ENCODE measurements at regions not wholly inside any gene's neighbourhood (a gene's known extent, or its start where the extent isn't known, plus 50 kb on each side); places are given as distances from the start of the nearest gene placed in this dataset.

DNA sequence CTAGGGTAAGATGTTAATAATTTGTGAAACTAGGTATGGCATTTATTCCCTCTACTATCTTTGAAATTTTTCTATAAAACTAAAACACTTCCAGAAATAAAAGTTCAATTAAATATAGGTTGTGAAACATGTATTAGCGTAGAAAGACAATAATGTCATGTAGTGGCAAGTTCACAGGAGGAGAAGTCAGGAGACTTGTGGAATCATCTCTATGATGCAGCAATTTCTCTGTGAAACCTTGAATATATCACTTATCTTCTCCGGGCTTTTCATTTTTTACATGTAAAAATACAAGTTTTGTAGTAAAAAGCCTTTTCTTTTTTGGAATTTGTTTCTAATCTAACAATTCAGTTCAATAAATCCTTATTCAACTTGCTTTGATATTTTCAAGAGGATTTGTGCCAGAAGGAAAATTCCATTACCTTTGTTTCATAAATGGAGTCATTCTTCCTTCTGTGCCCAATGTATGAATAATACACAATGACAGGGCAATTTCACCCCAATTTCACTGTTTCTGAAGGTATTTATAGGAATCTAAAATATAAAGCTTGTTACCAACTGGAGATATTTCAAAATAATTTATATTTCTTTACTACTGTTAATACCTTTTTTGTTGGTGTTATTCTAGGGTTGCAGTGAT lies 758.3 kb downstream of the FAM181B start:
- DNase-seq (ENCODE audit: low spot score) (no peak), FAIRE-seq (no peak), ATAC-seq (no peak)
- WGBS (ENCODE audit: low lambda C conversion rate) = 4% methylated on average over 2 of the region's 2 CpGs
- Histone ChIP-seq H3K79me2 (ENCODE audit: insufficient read depth, low read length) (no peaks in the 10 kb centered on the region), H3K36me3 (replicated peaks in 1 of 2; ENCODE audit: control insufficient read depth in 1 of 2, insufficient read depth in 2 of 2, low read length in 2 of 2) (no peaks in the 10 kb centered on the region), H3K4me3 (replicated peaks in 1 of 3; ENCODE audit: insufficient read depth in 1 of 3, low read depth in 2 of 3, low read length in 3 of 3) (no peak overlapping the region), H2AFZ (ENCODE audit: low read length) (no peak overlapping the region), H3K4me2 (ENCODE audit: low read depth, low read length) (no peak overlapping the region), H4K20me1 (ENCODE audit: insufficient read depth, low read length) (no peaks in the 10 kb centered on the region), H3K27ac (ENCODE audit: extremely low read length, insufficient read depth, low read length) (no peak overlapping the region), H3K9me3 (ENCODE audit: low read length) (no peaks in the 10 kb centered on the region), H3K27me3 (ENCODE audit: control insufficient read depth in 1 of 2, insufficient read depth in 2 of 2, low read length in 2 of 2) (no peaks in the 10 kb centered on the region; a peak in 1 of 5 replicates), H3K9ac (ENCODE audit: insufficient read depth, low read depth, low read length) (no peak overlapping the region), H3K4me1 (ENCODE audit: insufficient read depth, low read length) (no peaks in the 10 kb centered on the region)
- TF ChIP-seq ZNF280D (CRISPR knock-in tag; IDR thresholded peaks at IDR 0.05) (no peak), ZSCAN30 (CRISPR knock-in tag; IDR thresholded peaks at IDR 0.05) (no peak), ZNF577 (CRISPR knock-in tag; IDR thresholded peaks at IDR 0.05; ENCODE audit: borderline replicate concordance, low read depth) (no peak), MLLT10 (CRISPR knock-in tag; IDR thresholded peaks at IDR 0.05) (no peak), ISX (CRISPR knock-in tag; conservative IDR thresholded peaks at IDR 0.05) (no peak), IRX3 (CRISPR knock-in tag; IDR thresholded peaks at IDR 0.05; ENCODE audit: borderline replicate concordance, low read depth) (no peak), MIER3 (CRISPR knock-in tag; IDR thresholded peaks at IDR 0.05; ENCODE audit: borderline replicate concordance) (no peak), ZFP62 (CRISPR knock-in tag; IDR thresholded peaks at IDR 0.05) (no peak), ZNF660 (CRISPR knock-in tag; IDR thresholded peaks at IDR 0.05; ENCODE audit: borderline replicate concordance, low read depth) (no peak), MEIS1 (CRISPR knock-in tag; IDR thresholded peaks at IDR 0.05; ENCODE audit: borderline replicate concordance) (no peak), ZNF775 (CRISPR knock-in tag; IDR thresholded peaks at IDR 0.05; ENCODE audit: borderline replicate concordance) (no peak), ZNF678 (CRISPR knock-in tag; IDR thresholded peaks at IDR 0.05) (no peak), ZNF333 (CRISPR knock-in tag; IDR thresholded peaks at IDR 0.05; ENCODE audit: borderline replicate concordance) (no peak), ZNF572 (CRISPR knock-in tag; IDR thresholded peaks at IDR 0.05) (no peak), PHF20 (CRISPR knock-in tag; IDR thresholded peaks at IDR 0.05) (no peak), TEAD3 (CRISPR knock-in tag; optimal IDR thresholded peaks at IDR 0.05; ENCODE audit: borderline replicate concordance) (no peak), ZNF292 (CRISPR knock-in tag; IDR thresholded peaks at IDR 0.05; ENCODE audit: borderline replicate concordance, low read depth) (no peak), ZNF362 (CRISPR knock-in tag; IDR thresholded peaks at IDR 0.05; ENCODE audit: borderline replicate concordance) (no peak)
- TF ChIP-seq, protein P1, sequence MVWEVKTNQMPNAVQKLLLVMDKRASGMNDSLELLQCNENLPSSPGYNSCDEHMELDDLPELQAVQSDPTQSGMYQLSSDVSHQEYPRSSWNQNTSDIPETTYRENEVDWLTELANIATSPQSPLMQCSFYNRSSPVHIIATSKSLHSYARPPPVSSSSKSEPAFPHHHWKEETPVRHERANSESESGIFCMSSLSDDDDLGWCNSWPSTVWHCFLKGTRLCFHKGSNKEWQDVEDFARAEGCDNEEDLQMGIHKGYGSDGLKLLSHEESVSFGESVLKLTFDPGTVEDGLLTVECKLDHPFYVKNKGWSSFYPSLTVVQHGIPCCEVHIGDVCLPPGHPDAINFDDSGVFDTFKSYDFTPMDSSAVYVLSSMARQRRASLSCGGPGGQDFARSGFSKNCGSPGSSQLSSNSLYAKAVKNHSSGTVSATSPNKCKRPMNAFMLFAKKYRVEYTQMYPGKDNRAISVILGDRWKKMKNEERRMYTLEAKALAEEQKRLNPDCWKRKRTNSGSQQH (CRISPR knock-in tag; IDR thresholded peaks at IDR 0.05; ENCODE audit: low read depth) = no peak
- BruUV-seq (replicated peaks) = no TSS peak
- POLR2A ChIA-PET = no interaction called here
- CTCF ChIA-PET (ENCODE audit: low intra/inter-chr PET ratio, low total read pairs) = no interaction called here
- intact Hi-C loops (cut with micrococcal nuclease; ENCODE audit: unreplicated experiment) = no loop called here
- in situ Hi-C loops (cut with HindIII; ENCODE audit: extremely low pct_ligation_motif_present, low pct_unique_long_range_greater_than_20kb) = no loop called here
